Astrocyte of the cerebellum (primary cell): ENCODE measurements at regions not wholly inside any gene's neighbourhood (a gene's known extent, or its start where the extent isn't known, plus 50 kb on each side); places are given as distances from the start of the nearest gene placed in this dataset.

Source experiments
- DNase-seq: peaks from one replicate; pipeline ENCODE4 v3.0.0-alpha.2; 2011; ENCODE audit warnings: low read depth
- H3K4me3 ChIP-seq: 2 replicates; pipeline ENCODE4 v1.5.1; 2011; ENCODE audit warnings: mild to moderate bottlenecking, low read depth, low read length, moderate library complexity
- in situ Hi-C: cut with HindIII; loops from 2 replicates; pipeline ENCODE4 v1.10.0; 2017; ENCODE audit warnings: low sequenced_read_pairs
- TF ChIP-seq, protein P1 (sequence below): IDR thresholded peaks from 2 replicates; pipeline ENCODE4 v1.5.1; 2012; ENCODE audit warnings: low read length, low read depth, moderate library complexity, mild to moderate bottlenecking; ENCODE audit errors: missing control alignments

DNA sequence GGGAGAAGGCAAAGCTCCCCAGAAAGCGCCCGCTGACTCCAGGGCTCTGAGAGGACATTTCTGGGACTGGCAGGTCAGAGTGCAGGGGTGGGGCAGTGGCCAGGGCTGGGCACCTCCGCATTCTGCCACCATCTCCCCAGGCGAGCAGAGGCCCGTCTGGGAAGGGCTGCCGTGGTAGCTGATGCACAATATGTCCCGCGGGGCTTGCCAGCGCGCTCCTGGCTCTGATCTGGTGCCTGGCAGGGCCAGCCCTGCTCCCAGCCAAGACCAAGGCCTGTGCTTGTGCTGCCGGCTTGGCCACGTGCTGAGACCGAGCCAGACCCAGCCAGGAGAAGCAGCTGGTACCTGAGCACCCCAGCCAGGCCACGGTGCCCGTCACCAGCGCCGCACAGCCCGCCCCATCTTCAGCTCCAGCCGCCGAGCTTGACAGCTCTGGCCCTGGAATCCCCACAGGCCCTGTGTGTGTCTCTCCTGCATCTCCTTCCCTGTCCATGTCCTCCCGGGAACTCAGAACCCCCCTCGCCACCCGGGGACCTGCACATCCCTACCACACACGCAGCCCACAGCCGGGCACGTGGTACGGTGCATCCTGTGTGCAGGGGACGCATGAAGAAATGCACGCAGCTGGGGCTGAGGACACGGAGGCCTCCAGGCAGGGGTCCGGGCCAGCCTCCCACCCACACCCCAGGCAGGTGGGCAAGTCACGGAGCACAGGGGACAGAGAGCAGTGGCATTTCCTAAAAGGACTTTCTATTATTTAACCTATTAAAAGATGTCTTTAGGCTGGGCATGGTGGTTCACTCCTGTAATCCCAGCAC is 68.6 kb upstream of the C14orf180 start:
- no peak overlapping the region for H3K4me3 ChIP-seq
- in situ Hi-C loops, result no loop called here
- DNase-seq, result no peak
- TF ChIP-seq, protein P1, sequence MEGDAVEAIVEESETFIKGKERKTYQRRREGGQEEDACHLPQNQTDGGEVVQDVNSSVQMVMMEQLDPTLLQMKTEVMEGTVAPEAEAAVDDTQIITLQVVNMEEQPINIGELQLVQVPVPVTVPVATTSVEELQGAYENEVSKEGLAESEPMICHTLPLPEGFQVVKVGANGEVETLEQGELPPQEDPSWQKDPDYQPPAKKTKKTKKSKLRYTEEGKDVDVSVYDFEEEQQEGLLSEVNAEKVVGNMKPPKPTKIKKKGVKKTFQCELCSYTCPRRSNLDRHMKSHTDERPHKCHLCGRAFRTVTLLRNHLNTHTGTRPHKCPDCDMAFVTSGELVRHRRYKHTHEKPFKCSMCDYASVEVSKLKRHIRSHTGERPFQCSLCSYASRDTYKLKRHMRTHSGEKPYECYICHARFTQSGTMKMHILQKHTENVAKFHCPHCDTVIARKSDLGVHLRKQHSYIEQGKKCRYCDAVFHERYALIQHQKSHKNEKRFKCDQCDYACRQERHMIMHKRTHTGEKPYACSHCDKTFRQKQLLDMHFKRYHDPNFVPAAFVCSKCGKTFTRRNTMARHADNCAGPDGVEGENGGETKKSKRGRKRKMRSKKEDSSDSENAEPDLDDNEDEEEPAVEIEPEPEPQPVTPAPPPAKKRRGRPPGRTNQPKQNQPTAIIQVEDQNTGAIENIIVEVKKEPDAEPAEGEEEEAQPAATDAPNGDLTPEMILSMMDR, result no peak

DNA sequence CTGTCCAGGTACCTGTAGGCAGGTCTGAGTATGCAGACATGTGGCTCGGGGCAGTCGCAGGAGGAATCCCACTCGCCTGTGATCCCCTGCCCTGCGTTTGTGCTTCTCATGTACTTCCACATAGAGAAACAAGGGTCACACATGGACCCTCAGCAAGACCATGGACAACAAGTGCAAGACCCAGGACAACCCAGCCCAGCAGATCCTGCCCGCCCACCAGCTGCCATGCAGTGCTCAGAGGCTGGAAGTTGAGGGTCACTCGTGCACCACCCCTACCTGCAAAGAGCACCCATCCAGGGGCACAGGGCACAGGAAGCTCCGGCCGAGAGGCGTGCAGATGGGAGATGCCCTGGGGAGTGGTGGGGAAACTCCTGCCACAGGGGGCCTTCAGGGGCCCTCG is 67.5 kb upstream of the C14orf180 start:
- TF ChIP-seq, protein P1, result no peak
- in situ Hi-C loops, result no loop called here
- no peak for DNase-seq
- no peak overlapping the region for H3K4me3 ChIP-seq

DNA sequence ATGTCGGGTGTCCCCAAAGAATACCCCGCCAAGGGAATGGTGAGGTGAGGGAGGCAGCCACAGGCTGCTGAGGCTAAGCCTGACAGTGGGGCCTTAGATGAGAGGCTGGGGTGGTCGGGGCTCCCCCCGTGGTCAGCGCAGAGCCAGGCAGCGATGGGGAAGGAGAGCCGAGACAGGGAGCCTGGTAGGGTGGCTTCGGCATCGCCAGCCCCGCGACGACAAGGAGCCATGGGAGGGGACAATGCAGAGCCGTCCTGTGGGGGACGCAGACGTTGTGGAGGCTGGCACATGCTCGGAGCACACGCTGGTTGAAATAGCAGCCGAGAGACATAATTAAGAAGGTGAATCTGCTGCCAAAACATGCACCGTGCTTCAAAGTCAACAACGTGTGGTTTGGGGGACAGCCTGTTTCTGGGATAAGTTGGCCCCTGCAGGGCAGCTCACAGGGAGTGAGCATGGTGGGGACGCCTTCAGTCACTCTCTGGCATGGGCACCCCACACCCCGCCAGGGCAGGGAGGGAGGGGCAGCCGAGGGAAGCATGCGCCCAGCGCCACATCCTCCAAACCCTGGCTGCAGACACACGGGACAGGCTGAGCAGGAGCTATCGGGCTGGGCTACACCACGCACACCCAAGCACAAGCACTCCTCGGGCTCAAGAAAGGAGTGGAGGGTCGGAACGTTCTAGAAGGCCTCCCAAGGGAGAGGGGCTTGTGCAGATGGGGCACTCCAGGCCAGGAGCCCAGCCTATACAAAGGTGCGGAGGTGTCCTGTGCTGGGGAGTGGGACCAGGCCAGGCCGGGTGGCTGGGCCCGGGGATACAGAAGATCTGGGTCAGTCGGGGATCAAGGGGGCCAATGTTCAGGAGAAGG is 66.6 kb upstream of the C14orf180 start:
- TF ChIP-seq, protein P1, result no peak
- in situ Hi-C loops, result no loop called here
- DNase-seq, result no peak

DNA sequence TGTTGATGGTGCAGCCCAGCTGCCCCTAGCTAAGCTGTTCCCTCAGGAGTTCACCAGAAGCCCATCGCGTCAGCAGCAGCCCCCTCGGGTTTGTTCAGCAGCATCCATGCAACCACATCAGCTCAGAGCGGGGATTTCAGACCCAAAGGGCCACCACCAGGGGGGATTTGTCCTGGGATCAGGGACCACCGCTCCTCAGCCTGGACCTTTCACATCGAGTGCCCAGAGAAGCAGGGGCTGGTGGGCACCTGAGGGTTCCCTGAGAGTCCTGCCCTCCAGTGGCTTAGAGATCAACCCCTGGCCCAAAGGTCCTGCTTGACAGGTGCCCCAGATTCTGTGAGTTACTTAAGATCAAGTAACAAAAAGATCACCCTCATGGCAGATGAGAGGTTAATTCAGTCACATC is 65.9 kb upstream of the C14orf180 start:
- no peak for DNase-seq
- in situ Hi-C loops, result no loop called here
- TF ChIP-seq, protein P1, result no peak
- H3K4me3 ChIP-seq, result no peak overlapping the region

More for the DNA sequence above, 66.6 kb upstream of the C14orf180 start:
- no peak overlapping the region for H3K4me3 ChIP-seq

DNA sequence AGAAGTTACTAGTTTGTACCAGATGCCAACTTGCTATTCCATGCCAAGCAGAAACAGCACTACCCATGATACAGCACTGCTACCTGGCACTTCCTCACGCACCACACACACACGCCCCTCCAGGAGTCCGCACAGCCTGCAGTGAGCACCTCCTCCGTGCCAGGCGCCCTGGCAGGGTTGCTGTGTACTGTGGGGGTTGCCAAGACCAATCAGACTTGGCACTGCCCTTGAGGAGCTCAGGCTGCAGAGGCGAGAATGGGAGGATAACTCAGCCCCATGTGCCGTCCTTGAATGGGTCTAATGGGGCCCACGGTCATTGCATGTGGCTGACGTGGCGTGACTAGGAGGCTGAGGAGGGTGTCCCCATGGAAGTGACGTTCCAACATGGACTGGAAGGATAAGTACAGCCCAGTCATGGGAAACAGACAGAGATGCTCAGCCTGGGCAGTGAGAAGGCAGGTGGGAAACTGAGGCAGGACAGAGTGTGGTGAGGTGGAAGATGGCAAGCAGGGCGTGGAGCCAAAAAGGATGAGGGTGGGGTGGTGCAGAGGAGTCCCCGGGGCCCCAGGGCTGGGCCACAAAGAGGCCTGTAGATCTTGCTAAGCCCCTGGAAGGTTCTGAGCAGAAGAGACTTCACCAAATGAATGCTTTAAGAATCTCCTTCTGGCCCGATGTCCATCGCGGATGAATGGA is 65.3 kb upstream of the C14orf180 start:
- no peak overlapping the region for H3K4me3 ChIP-seq
- no peak for DNase-seq
- in situ Hi-C loops, result no loop called here
- TF ChIP-seq, protein P1, result no peak
